OCI-LY1 (cell line): ENCODE measurements at regions not wholly inside any gene's neighbourhood (a gene's known extent, or its start where the extent isn't known, plus 50 kb on each side); places are given as distances from the start of the nearest gene placed in this dataset.

Experiments
- H2AFZ ChIP-seq: fragments of 200-600 bp; sonication (generic), shearing (Covaris generic); 2 replicates; pipeline ENCODE4 v1.6.0; 2014; ENCODE audit warnings: antibody characterized with exemption, mild to moderate bottlenecking, low read length
- H3F3A ChIP-seq: fragments of 200-600 bp; sonication (generic), shearing (Covaris generic); 2 replicates; pipeline ENCODE4 v1.6.0; 2014; ENCODE audit warnings: mild to moderate bottlenecking, antibody characterized with exemption, low read length, moderate library complexity; ENCODE audit not compliant: insufficient read depth
- H3K27ac ChIP-seq: fragments of 200-600 bp; sonication (generic); 2 replicates; pipeline ENCODE4 v1.5.1; 2014; ENCODE audit warnings: low read length, mixed run types, mild to moderate bottlenecking, low read depth; ENCODE audit not compliant: poor library complexity, severe bottlenecking
- H3K27me3 ChIP-seq: fragments of 200-600 bp; sonication (generic); 2 replicates; pipeline ENCODE4 v1.6.0; 2014; ENCODE audit warnings: antibody characterized with exemption, mild to moderate bottlenecking, low read length, moderate library complexity; ENCODE audit not compliant: insufficient read depth
- H3K36me3 ChIP-seq: fragments of 200-600 bp; sonication (generic); 2 replicates; pipeline ENCODE4 v1.6.1; 2014; ENCODE audit warnings: mild to moderate bottlenecking, antibody characterized with exemption, low read length, moderate library complexity, mixed read lengths; ENCODE audit not compliant: insufficient read depth
- H3K4me1 ChIP-seq: fragments of 200-600 bp; sonication (generic); 2 replicates; pipeline ENCODE4 v1.5.1; 2014; ENCODE audit warnings: mild to moderate bottlenecking, low read length, moderate library complexity; ENCODE audit not compliant: insufficient read depth, severe bottlenecking
- H3K4me2 ChIP-seq: fragments of 200-600 bp; sonication (generic), shearing (Covaris generic); 2 replicates; pipeline ENCODE4 v1.6.1; 2014; ENCODE audit warnings: low read length
- H3K4me3 ChIP-seq: fragments of 200-600 bp; sonication (generic); 2 replicates; pipeline ENCODE4 v1.5.1; 2014; ENCODE audit warnings: low read length, low read depth, mild to moderate bottlenecking, mixed read lengths; ENCODE audit not compliant: poor library complexity, severe bottlenecking
- H3K79me2 ChIP-seq: fragments of 200-600 bp; shearing (Covaris generic); 2 replicates; pipeline ENCODE4 v1.6.1; 2016; ENCODE audit warnings: mixed run types, low read length, mixed read lengths; ENCODE audit not compliant: insufficient read depth
- H3K9ac ChIP-seq: fragments of 200-600 bp; sonication (generic), shearing (Covaris generic); 2 replicates; pipeline ENCODE4 v1.6.1; 2014; ENCODE audit warnings: mild to moderate bottlenecking, low read length, mixed read lengths
- H3K9me2 ChIP-seq: fragments of 200-600 bp; sonication (generic), shearing (Covaris generic); 2 replicates; pipeline ENCODE4 v1.6.1; 2014; ENCODE audit warnings: low read depth, mild to moderate bottlenecking, low read length, mixed read lengths
- H3K9me3 ChIP-seq: fragments of 200-600 bp; shearing (Covaris generic); 2 replicates; pipeline ENCODE4 v1.6.1; 2014; ENCODE audit warnings: low read length, mixed read lengths
- H4K20me1 ChIP-seq: fragments of 200-600 bp; sonication (generic), shearing (Covaris generic); 2 replicates; pipeline ENCODE4 v1.6.0; 2016; ENCODE audit warnings: mild to moderate bottlenecking, low read length; ENCODE audit not compliant: insufficient read depth
- EZH2 ChIP-seq: fragments of 200-600 bp; sonication (generic), shearing (Covaris generic); IDR thresholded peaks from 2 replicates; pipeline ENCODE4 v1.8.0; 2017; ENCODE audit warnings: borderline replicate concordance, mixed run types, mild to moderate bottlenecking, antibody characterized with exemption, low read length, moderate library complexity, mixed read lengths
- TF ChIP-seq, protein P1 (sequence below): fragments of 200-600 bp; sonication (generic), shearing (Covaris generic); IDR thresholded peaks from 2 replicates; pipeline ENCODE4 v1.5.1; 2017; ENCODE audit warnings: mild to moderate bottlenecking, antibody characterized with exemption, low read length, moderate library complexity, mixed read lengths

DNA sequence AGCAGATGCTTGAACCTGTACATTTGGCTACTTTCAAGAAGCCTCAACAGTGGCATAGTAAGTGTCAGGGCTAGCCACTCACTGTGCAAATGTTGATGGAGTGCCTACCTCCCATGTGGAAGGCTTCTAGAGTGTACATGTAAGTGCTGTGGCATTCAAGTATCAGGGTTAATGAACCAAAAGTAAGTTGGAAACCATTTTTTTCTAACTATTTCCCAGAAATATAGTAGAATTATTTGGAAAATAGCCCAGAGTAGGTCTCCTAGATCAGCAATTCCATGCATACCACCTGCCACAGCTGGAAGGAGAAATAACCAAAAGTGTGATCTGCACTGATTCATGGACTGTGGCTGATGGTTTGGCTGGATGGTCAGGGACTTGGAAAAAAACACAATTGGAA, 53.3 kb downstream of the FOXD1 start:
- H3K27ac ChIP-seq = no peak overlapping the region

DNA sequence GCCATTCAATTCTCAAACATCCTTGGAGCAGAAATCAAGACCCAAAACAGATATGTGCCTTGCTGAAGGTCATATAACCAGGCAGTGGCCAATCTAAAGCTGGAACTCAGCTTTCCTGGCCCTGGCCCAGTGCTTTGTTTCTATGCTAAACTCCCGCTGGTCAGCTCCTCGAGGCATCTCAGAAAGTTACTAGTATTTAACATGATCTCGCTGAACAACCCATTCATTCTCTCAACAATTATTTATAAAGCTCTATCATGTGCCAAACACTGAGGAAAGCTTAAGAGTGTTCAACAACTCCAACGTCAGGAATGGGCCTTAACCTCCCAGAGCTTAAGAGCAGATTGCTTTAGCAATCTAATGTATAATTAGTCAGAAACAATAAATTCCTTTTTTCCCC, 54.0 kb downstream of the FOXD1 start:
- no peaks in the 10 kb centered on the region for H3K79me2 ChIP-seq
- H3K9me2 ChIP-seq = no peaks in the 10 kb centered on the region
- no peaks in the 10 kb centered on the region for H3K4me1 ChIP-seq
- no peaks in the 10 kb centered on the region for H3K36me3 ChIP-seq
- no peak for TF ChIP-seq EZH2
- TF ChIP-seq, protein P1, sequence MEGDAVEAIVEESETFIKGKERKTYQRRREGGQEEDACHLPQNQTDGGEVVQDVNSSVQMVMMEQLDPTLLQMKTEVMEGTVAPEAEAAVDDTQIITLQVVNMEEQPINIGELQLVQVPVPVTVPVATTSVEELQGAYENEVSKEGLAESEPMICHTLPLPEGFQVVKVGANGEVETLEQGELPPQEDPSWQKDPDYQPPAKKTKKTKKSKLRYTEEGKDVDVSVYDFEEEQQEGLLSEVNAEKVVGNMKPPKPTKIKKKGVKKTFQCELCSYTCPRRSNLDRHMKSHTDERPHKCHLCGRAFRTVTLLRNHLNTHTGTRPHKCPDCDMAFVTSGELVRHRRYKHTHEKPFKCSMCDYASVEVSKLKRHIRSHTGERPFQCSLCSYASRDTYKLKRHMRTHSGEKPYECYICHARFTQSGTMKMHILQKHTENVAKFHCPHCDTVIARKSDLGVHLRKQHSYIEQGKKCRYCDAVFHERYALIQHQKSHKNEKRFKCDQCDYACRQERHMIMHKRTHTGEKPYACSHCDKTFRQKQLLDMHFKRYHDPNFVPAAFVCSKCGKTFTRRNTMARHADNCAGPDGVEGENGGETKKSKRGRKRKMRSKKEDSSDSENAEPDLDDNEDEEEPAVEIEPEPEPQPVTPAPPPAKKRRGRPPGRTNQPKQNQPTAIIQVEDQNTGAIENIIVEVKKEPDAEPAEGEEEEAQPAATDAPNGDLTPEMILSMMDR = no peak
- no peak overlapping the region for H3K27ac ChIP-seq
- no peaks in the 10 kb centered on the region for H3K27me3 ChIP-seq
- H4K20me1 ChIP-seq = no peaks in the 10 kb centered on the region
- H3K4me3 ChIP-seq = no peak overlapping the region
- no peaks in the 10 kb centered on the region for H3K9me3 ChIP-seq
- H3F3A ChIP-seq = no peaks in the 10 kb centered on the region
- no peak overlapping the region for H2AFZ ChIP-seq
- H3K9ac ChIP-seq = no peak overlapping the region
- H3K4me2 ChIP-seq = no peak overlapping the region

More for the DNA sequence above, 53.3 kb downstream of the FOXD1 start:
- Histone ChIP-seq H2AFZ (no peak overlapping the region), H3K4me3 (no peak overlapping the region), H4K20me1 (no peaks in the 10 kb centered on the region), H3K9me2 (no peaks in the 10 kb centered on the region), H3K9me3 (no peaks in the 10 kb centered on the region), H3K79me2 (no peaks in the 10 kb centered on the region), H3F3A (no peaks in the 10 kb centered on the region), H3K4me2 (no peak overlapping the region), H3K9ac (no peak overlapping the region), H3K36me3 (no peaks in the 10 kb centered on the region), H3K27me3 (no peaks in the 10 kb centered on the region), H3K4me1 (no peaks in the 10 kb centered on the region)
- TF ChIP-seq EZH2 = no peak
- TF ChIP-seq, protein P1 = no peak

DNA sequence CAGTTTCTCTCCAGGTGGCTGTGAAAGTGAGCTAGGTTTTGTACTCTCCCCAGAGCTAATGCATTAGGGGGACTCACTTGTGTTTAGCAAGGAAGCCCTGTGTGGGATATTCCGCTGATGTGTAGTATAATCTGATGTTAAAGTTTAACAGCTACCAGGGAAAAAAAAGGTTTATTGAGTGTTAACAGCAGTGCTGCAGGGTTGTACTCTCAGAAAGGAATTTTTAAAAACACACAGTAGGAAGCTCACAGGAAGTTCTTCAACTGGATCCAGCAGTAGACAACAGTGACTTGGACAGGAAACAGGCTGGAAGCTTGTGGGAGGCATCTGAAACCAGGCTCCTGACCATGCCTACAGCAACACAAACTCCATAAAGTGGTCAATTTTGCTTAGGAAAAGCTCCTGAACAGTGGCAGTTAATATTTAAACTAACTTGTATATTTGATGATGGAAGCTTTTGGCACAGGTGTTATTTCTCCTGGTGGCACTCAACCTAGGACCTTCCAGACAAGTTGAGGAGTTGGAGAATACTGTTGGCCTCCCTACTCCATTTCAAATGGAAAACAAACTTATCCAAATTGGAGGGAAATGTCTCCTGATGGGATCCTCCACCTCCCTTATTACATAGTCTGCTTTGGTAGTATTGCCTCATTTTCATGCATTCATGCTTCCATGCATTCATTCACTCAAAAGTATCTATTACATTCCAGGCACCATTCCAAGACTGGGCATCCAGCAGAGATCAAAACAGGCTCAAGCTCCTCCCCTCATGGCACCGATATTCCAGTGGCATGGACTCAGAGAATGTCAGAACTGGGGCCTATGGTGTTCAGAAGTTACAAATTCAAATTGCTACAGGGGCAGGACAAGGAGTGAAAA, 54.7 kb downstream of the FOXD1 start:
- Histone ChIP-seq H4K20me1 (no peaks in the 10 kb centered on the region), H3K9me2 (no peaks in the 10 kb centered on the region), H3K27ac (no peak overlapping the region), H3K9ac (no peak overlapping the region), H3K36me3 (no peaks in the 10 kb centered on the region), H3K27me3 (no peaks in the 10 kb centered on the region), H3F3A (no peaks in the 10 kb centered on the region), H3K4me3 (no peak overlapping the region), H3K79me2 (no peaks in the 10 kb centered on the region), H3K4me1 (no peaks in the 10 kb centered on the region), H2AFZ (no peak overlapping the region), H3K4me2 (no peak overlapping the region), H3K9me3 (no peaks in the 10 kb centered on the region)
- TF ChIP-seq, protein P1 = no peak
- no peak for TF ChIP-seq EZH2
